ENCODE measurements at regions not wholly inside any gene's neighbourhood (a gene's known extent, or its start where the extent isn't known, plus 50 kb on each side); places are given as distances from the start of the nearest gene placed in this dataset.

DNA sequence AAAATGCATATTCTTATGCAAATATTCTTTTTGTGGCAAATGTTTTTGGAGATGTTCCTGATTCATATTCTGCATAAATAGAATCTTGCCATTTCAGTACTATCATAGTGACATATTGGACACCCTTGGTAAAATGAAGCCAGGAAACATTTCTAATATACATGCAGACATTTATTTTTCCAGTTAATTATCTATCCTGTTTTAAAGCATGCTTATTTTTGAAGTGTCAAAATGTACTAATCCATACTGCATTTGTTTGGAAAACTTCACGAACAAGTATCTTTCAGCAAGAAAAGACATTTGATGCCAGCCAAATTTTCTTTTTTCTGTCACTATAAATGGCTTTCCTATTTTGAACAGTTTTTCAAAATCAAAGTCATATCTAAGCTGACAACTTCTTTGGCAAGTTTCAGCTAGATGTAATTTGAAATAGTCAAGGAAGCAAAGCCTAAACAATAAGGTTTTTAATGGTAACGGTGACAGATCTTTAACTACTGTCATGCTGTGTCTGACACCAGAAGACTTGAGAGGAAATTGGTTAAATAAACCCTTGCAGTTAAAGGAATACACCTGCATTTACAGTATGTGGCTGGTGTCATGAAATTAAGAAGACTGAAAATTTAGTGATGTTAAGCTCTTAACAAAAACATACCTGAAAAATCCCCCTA lies 284.3 kb downstream of the TLE1 start:
- DNase-seq (ENCODE audit: low read depth, low spot score), result no peak
- CTCF ChIA-PET, result no interaction called here
- POLR2A ChIA-PET, result no interaction called here
- TF ChIP-seq, protein P1, sequence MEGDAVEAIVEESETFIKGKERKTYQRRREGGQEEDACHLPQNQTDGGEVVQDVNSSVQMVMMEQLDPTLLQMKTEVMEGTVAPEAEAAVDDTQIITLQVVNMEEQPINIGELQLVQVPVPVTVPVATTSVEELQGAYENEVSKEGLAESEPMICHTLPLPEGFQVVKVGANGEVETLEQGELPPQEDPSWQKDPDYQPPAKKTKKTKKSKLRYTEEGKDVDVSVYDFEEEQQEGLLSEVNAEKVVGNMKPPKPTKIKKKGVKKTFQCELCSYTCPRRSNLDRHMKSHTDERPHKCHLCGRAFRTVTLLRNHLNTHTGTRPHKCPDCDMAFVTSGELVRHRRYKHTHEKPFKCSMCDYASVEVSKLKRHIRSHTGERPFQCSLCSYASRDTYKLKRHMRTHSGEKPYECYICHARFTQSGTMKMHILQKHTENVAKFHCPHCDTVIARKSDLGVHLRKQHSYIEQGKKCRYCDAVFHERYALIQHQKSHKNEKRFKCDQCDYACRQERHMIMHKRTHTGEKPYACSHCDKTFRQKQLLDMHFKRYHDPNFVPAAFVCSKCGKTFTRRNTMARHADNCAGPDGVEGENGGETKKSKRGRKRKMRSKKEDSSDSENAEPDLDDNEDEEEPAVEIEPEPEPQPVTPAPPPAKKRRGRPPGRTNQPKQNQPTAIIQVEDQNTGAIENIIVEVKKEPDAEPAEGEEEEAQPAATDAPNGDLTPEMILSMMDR (IDR thresholded peaks at IDR 0.05; ENCODE audit: insufficient read depth, low read length, missing control alignments), result no peak
- H3K4me3 ChIP-seq (ENCODE audit: low read depth, low read length), result no peak overlapping the region

DNA sequence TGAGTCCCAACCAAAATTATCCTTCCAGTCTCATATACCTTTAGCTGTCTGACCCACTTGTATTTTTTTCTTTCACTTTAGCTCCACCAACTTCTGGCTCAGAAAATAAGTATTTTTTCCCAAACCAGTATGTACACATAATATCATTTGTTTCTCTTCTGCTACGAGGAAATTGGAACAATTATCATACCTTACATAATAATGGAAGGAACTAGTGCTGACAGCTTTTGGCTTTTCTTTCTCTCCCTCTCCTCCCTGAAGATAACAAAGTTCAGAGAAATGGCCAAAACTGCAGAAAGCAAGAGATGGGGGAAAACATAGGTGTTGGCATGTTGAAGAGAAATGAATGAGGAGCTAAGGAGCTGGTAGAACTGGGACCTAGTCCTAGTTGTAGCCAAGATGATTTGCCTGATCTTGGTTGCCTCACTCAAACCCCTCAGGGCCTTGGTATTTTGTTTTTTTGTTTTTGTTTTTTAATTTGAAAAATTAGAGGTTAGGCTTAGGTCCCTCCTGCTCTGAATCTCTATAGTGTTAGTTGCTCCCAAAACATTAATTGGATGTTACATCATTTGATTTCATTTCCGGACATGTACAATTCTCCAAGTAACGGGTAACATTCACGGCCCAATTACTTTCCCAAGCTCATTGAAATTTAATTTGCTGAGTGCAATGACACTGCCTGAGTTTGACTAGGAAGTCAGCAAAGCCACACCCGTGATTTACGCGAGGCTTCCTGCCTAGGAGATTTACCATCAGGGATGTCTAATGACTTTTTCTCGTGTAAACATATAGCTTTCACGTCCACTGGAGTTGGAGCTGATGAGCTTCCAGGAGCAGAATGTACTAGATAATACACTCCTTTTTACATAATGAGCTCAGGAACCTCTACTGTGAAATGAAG lies 291.6 kb downstream of the TLE1 start:
- TF ChIP-seq, protein P1 (IDR thresholded peaks at IDR 0.05; ENCODE audit: insufficient read depth, low read length, missing control alignments), result no peak
- ChIA-PET POLR2A (no interaction called here), CTCF (no interaction called here)
- H3K4me3 ChIP-seq (ENCODE audit: low read depth, low read length), result no peak overlapping the region
- DNase-seq (ENCODE audit: low read depth, low spot score), result no peak

DNA sequence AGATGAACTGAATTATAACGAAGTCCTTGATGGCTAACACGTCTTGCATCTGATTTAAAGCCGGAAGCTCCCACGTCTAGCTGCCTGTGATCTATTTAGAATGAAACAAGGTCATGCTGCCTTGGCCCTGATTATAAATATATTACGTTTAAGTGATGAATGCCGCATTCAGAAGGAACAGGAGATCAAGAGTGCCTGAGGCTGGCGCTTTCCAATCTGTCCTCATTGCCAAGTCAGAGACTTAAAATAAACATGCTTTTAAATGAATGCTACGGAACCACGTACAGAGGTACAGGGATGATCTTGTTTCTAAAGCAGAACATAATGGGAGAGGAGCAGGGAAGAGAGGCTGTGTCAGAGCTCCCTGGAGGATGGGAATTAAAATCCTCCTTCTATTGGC lies 292.8 kb downstream of the TLE1 start:
- ChIA-PET POLR2A (no interaction called here), CTCF (no interaction called here)
- H3K4me3 ChIP-seq (ENCODE audit: low read depth, low read length), result no peak overlapping the region
- TF ChIP-seq, protein P1 (IDR thresholded peaks at IDR 0.05; ENCODE audit: insufficient read depth, low read length, missing control alignments), result no peak
- DNase-seq (ENCODE audit: low read depth, low spot score), result no peak

DNA sequence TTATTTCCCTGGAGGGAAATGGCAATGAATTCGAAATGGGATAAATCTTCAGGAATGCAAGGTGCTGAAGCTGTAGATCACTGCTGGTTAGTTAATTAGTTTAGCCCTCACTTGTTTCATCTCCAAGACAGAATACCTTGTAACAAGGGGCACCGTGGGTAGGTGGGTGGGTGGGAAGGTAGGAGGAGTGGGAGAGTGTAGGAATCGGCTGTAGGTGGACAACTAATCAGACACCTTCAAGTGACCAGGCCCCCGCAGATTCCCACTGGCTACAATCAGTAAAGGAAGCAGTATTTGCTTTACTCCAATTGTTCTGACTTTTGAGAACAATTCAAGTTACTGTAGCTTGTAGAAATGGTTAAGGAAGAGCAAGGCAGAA lies 293.7 kb downstream of the TLE1 start:
- TF ChIP-seq, protein P1 (IDR thresholded peaks at IDR 0.05; ENCODE audit: insufficient read depth, low read length, missing control alignments), result no peak
- no peak for DNase-seq (ENCODE audit: low read depth, low spot score)
- H3K4me3 ChIP-seq (ENCODE audit: low read depth, low read length), result no peak overlapping the region
- CTCF ChIA-PET, result no interaction called here
- POLR2A ChIA-PET, result no interaction called here

DNA sequence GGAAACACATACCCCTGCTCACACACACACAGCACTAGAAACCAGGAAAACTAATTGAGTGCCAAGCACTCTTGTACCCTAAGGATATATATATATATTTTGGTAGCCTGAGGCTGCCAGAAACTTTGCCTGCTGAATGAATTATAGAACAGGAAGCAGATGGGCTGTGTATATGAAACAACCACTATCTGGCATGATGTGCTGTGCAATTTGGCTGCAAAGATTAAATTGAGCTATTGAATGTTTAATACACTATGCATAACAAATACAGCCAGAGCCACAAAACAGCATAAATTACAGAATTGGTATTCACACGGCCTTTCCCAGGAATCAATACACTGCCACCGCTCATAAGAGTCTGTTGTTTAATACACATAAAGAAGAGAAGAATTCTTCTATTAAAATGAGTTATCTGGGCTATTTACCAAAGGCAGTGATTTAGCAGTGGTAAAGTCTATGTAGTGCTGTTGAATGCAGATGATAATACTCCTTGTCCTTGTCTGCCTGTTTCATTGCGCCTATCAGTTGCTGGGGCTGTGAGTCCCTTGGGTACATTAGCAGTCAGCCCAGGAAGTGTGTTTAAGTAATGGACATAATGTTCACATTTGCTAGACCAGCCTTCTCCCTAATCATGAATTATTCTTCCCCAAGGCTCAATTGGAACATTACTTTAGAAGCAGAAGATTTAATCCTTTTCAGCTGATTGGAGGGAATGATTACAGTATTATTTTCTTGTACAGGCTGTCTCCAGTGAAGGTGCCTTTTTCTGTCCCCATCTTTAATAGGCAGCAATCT lies 294.3 kb downstream of the TLE1 start:
- POLR2A ChIA-PET, result no interaction called here
- no peak for DNase-seq (ENCODE audit: low read depth, low spot score)
- H3K4me3 ChIP-seq (ENCODE audit: low read depth, low read length), result no peak overlapping the region
- TF ChIP-seq, protein P1 (IDR thresholded peaks at IDR 0.05; ENCODE audit: insufficient read depth, low read length, missing control alignments), result no peak
- CTCF ChIA-PET, result no interaction called here
